Activated T-cell treated with anti-CD3 and anti-CD28 coated beads for 4 hours (primary cell): ENCODE measurements at regions not wholly inside any gene's neighbourhood (a gene's known extent, or its start where the extent isn't known, plus 50 kb on each side); places are given as distances from the start of the nearest gene placed in this dataset.

ENCODE experiments used
- DNase-seq: peaks from one replicate; pipeline ENCODE4 v3.0.0-alpha.2; 2020

- no peak for DNase-seq
Observed at GRCh38 chr22:49291169-49291568, 536.5 kb downstream of the BRD1 start.

DNA sequence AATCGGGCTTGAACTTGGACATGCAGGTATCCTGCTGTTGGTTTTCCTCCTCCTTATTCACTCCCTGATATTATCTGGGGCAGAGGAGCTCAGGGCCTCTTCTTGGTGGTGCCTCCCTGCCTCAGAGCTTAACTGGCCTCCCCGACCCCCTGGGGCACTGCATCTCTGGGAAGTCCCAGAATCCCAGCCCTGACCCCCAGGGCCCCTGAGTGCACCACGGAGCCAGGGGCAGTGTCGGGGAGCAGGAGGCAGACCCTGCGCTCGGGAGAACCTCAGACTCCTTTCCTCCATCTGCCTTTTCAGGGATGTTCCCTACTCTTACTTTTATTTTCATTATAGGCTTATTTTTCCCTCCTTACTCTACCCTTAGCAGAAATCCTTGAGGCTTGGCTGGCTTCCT is 537.0 kb downstream of the BRD1 start:
- DNase-seq: no peak

DNA sequence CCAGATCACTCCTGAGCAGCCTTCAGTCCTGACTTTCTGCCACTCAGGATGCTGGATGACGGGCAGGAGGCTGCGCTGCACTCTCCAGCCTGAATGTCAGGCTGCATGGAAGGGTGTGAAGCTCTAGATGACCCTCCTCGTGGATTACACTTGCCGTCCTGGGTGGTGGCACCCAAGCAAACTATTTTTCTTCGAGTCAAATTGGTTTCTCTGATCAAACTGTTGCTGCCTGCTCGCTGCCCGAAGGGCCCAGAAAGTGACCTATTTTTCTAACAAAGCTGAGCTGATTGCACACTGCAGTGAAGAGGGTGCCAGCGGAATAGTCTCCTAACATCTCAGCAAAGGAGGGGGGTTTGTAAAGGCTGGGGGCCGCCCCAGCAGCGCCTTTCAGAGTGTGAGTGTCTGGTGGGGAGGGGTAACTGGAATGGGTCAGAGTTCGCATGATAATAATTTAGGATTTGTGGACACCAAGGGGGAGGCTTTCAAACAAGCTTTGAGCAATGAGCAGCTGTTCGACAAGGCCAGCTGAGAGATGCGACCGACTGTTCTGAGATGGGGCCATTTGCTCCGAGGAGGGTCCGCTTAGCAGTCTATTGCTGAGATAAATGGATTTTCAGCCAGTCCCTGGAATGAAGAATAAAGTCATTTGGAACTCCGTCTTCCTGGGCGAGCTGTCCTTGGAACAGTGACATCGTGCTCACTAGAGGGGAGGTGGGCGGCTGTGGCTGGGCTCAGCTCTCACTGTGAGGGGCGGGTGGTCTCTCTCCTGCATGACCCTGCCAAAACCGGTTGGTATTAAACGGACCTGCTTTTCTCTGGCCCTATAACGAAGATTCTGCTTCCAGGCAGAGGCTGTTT is 537.6 kb downstream of the BRD1 start:
- DNase-seq: no peak

- no peak for DNase-seq
Observed at GRCh38 chr22:49286181-49286760, 541.4 kb downstream of the BRD1 start.

- DNase-seq: no peak
Observed at GRCh38 chr22:49284931-49285330, 542.7 kb downstream of the BRD1 start.

GRCh38 chr22:49284056-49284784 is 543.5 kb downstream of the BRD1 start:
- DNase-seq: no peak

GRCh38 chr22:49282596-49282995 is 545.1 kb downstream of the BRD1 start:
- no peak for DNase-seq

DNA sequence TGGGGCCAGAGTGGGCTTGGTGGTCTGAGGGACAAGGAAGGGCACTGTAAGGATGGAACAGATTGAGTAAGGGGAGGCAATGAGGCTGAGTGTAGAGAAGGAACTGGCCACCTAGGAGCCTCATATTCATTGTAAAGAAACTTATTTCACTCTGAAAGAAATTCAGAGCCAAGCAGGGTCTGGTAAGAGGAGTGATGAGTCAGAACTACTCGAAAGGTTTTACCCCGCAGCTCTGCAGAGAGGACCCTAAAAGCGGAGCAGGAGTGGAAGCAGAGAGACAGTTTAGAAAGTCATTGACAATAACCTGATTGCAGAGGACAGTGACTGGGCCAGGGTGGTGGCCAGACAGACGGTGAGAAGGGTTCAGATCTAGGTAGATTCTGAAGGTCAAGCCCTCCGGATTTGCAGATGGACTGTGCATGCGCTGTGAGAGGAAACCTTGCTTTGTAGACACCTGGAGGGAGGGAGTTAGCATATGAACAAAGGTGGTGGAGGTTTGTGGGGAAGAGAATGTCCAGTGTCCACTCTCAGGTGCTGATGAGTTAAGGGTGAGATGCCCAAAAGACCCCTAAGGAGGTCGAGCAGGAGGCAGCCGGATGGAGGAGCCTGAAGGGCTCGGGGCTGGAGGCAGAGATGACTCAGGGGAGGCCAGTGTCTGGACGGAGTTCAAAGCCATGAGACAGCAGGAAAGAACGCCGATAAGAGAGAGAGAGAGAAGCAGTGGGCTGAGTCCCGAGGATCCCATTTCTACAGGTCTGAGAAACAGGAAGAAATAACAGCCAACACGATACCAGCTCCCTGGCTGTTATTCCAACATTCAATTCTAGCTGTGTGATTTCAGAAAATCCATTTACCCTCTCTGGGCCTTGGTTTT is 546.0 kb downstream of the BRD1 start:
- DNase-seq: no peak

DNA sequence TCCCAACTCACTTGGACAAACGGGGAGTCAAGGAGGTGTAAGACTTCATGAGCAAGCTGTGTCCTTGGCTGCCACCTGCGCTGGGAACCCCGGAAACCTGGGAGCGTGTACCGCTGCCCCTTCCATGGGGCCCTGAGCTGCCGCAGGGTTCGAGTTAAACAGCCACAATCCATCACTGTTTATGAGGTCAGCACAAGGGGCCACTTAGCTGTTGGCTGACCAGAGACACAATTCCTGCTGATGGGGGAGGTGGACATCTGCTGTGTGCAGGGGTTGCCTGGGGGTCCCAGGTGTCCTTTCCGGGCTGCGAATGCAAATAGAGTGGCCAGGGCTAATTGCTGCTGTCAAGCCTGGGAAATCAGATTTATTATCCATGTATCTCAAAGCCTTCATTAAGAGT is 549.3 kb downstream of the BRD1 start:
- no peak for DNase-seq

GRCh38 chr22:49276567-49276966 is 551.1 kb downstream of the BRD1 start:
- no peak for DNase-seq

GRCh38 chr22:49274754-49275380 is 552.8 kb downstream of the BRD1 start:
- no peak for DNase-seq

DNA sequence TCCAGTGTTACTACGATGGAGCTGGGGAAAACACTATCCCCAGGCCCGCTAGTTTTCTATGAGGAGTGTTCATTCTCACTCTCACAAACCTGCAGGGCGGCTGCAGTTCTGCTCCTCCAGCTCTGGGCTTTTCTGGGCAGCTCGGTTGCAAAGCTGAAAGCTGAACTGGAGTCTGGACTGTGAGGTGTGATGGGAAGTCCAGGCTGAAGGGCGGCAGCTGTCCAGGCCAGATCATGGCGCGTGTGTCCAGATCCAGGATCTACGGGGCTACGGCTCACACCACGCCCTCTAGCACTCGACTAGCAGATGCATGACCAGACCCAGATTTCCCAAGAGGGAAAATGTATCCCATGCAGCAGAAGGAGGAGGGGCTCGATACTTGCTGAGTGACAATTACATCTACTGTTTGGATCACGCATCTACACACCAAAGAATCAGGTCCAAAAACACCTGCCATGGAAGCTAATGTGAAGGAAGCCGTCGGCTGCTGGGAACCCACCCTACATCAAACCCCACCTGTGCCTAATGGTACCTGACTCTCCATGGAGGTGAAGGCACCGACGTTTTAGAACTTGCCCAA is 555.0 kb downstream of the BRD1 start:
- no peak for DNase-seq

- no peak for DNase-seq
Observed at GRCh38 chr22:49271831-49272230, 555.8 kb downstream of the BRD1 start.

DNA sequence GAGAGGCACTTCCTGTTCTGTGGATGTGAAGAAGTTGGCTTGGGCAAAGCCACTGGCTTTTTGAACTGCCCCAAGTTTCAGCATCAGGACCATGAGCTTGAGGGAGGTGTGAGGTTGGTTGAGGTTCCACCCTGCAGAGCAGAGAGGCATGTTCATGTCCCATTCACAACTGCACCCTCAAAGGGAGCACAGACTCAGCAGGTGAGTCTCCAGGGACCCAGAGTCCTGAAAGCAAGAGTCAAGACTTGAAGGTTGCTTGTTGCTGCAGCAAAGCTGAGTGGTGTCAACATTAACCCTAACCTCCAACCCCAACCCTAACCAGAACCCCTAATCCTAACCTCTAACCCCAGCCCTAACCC is 556.3 kb downstream of the BRD1 start:
- no peak for DNase-seq

- no peak for DNase-seq
Observed at GRCh38 chr22:49270595-49271368, 556.9 kb downstream of the BRD1 start.

DNA sequence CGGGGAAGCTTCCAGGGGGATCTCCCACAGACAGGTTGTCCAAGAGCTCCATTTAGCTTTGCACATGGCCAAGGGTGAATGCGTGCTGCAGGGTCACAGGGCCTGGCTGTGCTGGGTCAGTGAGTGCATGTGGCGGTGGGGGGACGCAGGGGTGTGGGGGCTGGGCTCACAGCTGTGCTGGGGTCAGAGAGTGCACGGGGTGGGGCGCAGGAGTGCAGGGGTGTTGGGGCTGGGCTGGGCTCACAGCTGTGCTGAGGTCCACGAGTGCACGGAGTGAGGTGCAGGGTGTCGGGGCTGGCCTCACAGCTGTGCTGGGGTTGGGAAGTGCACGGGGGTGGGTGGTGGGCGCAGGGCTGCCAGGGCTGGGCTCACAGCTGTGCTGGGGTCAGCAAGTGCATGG is 557.7 kb downstream of the BRD1 start:
- DNase-seq: no peak

GRCh38 chr22:49269371-49269770 is 558.3 kb downstream of the BRD1 start:
- no peak for DNase-seq

GRCh38 chr22:49268924-49269323 is 558.7 kb downstream of the BRD1 start:
- DNase-seq: no peak

DNA sequence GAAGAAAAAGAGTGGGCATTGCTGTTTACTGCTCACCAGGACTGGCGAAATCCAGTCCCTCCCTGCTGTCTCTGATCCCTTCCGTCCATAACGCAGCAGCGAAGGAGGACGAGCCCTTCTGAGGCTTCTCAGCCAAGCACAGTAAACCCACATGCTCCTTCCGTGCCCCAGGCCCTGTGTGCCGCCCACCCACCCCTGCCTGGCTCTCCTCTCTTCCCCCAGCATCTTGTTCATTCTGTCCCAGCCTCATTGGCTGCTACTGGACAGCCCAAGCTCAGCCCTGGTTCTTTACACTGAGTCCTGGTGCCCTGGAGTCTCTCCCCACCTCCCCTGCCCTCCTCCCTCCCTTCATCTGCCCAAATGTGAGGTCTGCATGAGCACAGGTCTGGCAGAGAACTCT is 559.7 kb downstream of the BRD1 start:
- no peak for DNase-seq

- DNase-seq: no peak
Observed at GRCh38 chr22:49266561-49267519, 560.8 kb downstream of the BRD1 start.
